ENCODE measurements at regions not wholly inside any gene's neighbourhood (a gene's known extent, or its start where the extent isn't known, plus 50 kb on each side); places are given as distances from the start of the nearest gene placed in this dataset.
"Not testable (repeated sequence)": the region's sequence is repeated elsewhere in the genome, so short reads cannot be mapped to it uniquely, and the experiment has no call there.

- Histone ChIP-seq H3K4me3 (ENCODE audit: low read length in 2 of 2) (no peak overlapping the region), H3K4me1 (ENCODE audit: control insufficient read depth in 2 of 2, insufficient read depth in 1 of 2, low read depth in 1 of 2, low read length in 2 of 2) (no peaks in the 10 kb centered on the region), H3K79me1 (ENCODE audit: low read depth, low read length) (no peaks in the 10 kb centered on the region), H3K9me3 (replicated peaks in 1 of 2; ENCODE audit: control insufficient read depth in 2 of 2, insufficient read depth in 1 of 2, low read depth in 1 of 2, low read length in 2 of 2) (no peaks in the 10 kb centered on the region), H3K18ac (ENCODE audit: low read length) (no peak overlapping the region), H2AFZ (ENCODE audit: low read length) (no peak overlapping the region), H3K4ac (ENCODE audit: low read length) (no peak overlapping the region), H3K23ac (ENCODE audit: low read depth, low read length, poor library complexity) (no peak overlapping the region), H3K9ac (ENCODE audit: low read depth, low read length, poor library complexity) (no peak overlapping the region), H4K8ac (ENCODE audit: low read depth, low read length) (no peak overlapping the region), H2BK120ac (ENCODE audit: low read depth, low read length) (no peak overlapping the region), H3K27ac (replicated peaks; ENCODE audit: low read length) (no peak overlapping the region), H2BK12ac (ENCODE audit: low read length) (no peak overlapping the region), H2BK5ac (ENCODE audit: low read length) (no peak overlapping the region), H3K36me3 (replicated peaks in 1 of 2; ENCODE audit: control insufficient read depth in 2 of 2, insufficient read depth in 2 of 2, low read length in 2 of 2) (no peaks in the 10 kb centered on the region), H4K91ac (ENCODE audit: low read depth, low read length, poor library complexity) (no peak overlapping the region), H2AK5ac (ENCODE audit: low read depth, low read length) (no peak overlapping the region), H3K14ac (ENCODE audit: low read length) (no peak overlapping the region), H3K27me3 (ENCODE audit: control insufficient read depth in 3 of 3, insufficient read depth in 3 of 3, low read depth in 1 of 3, low read length in 3 of 3) (no peaks in the 10 kb centered on the region), H2BK15ac (ENCODE audit: low read length) (no peak overlapping the region), H3K4me2 (ENCODE audit: insufficient read depth, low read length, poor library complexity, severe bottlenecking) (no peak overlapping the region)
- no CpG with 5 or more reads among the region's 5 CpGs for WGBS, 2 donors (ENCODE audit: extremely low coverage in 2 of 2, insufficient read length in 2 of 2, insufficient replicate concordance in 1 of 2)
- no peak for DNase-seq (ENCODE audit: low spot score)
Observed at GRCh38 chr10:44280226-44281014, 104.5 kb downstream of the CXCL12 start.

- Histone ChIP-seq H2BK15ac (ENCODE audit: low read length) (no peak overlapping the region), H4K91ac (ENCODE audit: low read depth, low read length, poor library complexity) (no peak overlapping the region), H3K9me3 (replicated peaks in 1 of 2; ENCODE audit: control insufficient read depth in 2 of 2, insufficient read depth in 1 of 2, low read depth in 1 of 2, low read length in 2 of 2) (no peaks in the 10 kb centered on the region), H3K23ac (ENCODE audit: low read depth, low read length, poor library complexity) (no peak overlapping the region), H3K9ac (ENCODE audit: low read depth, low read length, poor library complexity) (no peak overlapping the region), H3K18ac (ENCODE audit: low read length) (no peak overlapping the region), H3K36me3 (replicated peaks in 1 of 2; ENCODE audit: control insufficient read depth in 2 of 2, insufficient read depth in 2 of 2, low read length in 2 of 2) (no peaks in the 10 kb centered on the region), H4K8ac (ENCODE audit: low read depth, low read length) (no peak overlapping the region), H3K4me3 (ENCODE audit: low read length in 2 of 2) (no peak overlapping the region), H3K79me1 (ENCODE audit: low read depth, low read length) (no peaks in the 10 kb centered on the region), H2AFZ (ENCODE audit: low read length) (no peak overlapping the region), H3K4ac (ENCODE audit: low read length) (no peak overlapping the region), H2AK5ac (ENCODE audit: low read depth, low read length) (no peak overlapping the region), H3K4me1 (ENCODE audit: control insufficient read depth in 2 of 2, insufficient read depth in 1 of 2, low read depth in 1 of 2, low read length in 2 of 2) (no peaks in the 10 kb centered on the region), H2BK5ac (ENCODE audit: low read length) (no peak overlapping the region), H3K27me3 (ENCODE audit: control insufficient read depth in 3 of 3, insufficient read depth in 3 of 3, low read depth in 1 of 3, low read length in 3 of 3) (no peaks in the 10 kb centered on the region), H3K27ac (replicated peaks; ENCODE audit: low read length) (no peak overlapping the region), H2BK12ac (ENCODE audit: low read length) (no peak overlapping the region), H3K4me2 (ENCODE audit: insufficient read depth, low read length, poor library complexity, severe bottlenecking) (no peak overlapping the region), H3K14ac (ENCODE audit: low read length) (no peak overlapping the region), H2BK120ac (ENCODE audit: low read depth, low read length) (no peak overlapping the region)
- WGBS, 2 donors (ENCODE audit: extremely low coverage in 2 of 2, insufficient read length in 2 of 2, insufficient replicate concordance in 1 of 2): no CpG with 5 or more reads among the region's 7 CpGs
- DNase-seq (ENCODE audit: low spot score): no peak
Observed at GRCh38 chr10:44279426-44280126, 105.3 kb downstream of the CXCL12 start.

- Histone ChIP-seq H3K27ac (replicated peaks; ENCODE audit: low read length) (no peak overlapping the region), H3K27me3 (ENCODE audit: control insufficient read depth in 3 of 3, insufficient read depth in 3 of 3, low read depth in 1 of 3, low read length in 3 of 3) (no peaks in the 10 kb centered on the region), H2AFZ (ENCODE audit: low read length) (no peak overlapping the region), H3K23ac (ENCODE audit: low read depth, low read length, poor library complexity) (no peak overlapping the region), H3K4me2 (ENCODE audit: insufficient read depth, low read length, poor library complexity, severe bottlenecking) (no peak overlapping the region), H3K4ac (ENCODE audit: low read length) (no peak overlapping the region), H2AK5ac (ENCODE audit: low read depth, low read length) (no peak overlapping the region), H3K36me3 (replicated peaks in 1 of 2; ENCODE audit: control insufficient read depth in 2 of 2, insufficient read depth in 2 of 2, low read length in 2 of 2) (no peaks in the 10 kb centered on the region), H2BK5ac (ENCODE audit: low read length) (no peak overlapping the region), H3K18ac (ENCODE audit: low read length) (peak overlapping the region; percentile 3), H2BK12ac (ENCODE audit: low read length) (no peak overlapping the region), H4K8ac (ENCODE audit: low read depth, low read length) (no peak overlapping the region), H3K4me1 (ENCODE audit: control insufficient read depth in 2 of 2, insufficient read depth in 1 of 2, low read depth in 1 of 2, low read length in 2 of 2) (no peaks in the 10 kb centered on the region), H2BK120ac (ENCODE audit: low read depth, low read length) (no peak overlapping the region), H3K9ac (ENCODE audit: low read depth, low read length, poor library complexity) (no peak overlapping the region), H3K9me3 (replicated peaks in 1 of 2; ENCODE audit: control insufficient read depth in 2 of 2, insufficient read depth in 1 of 2, low read depth in 1 of 2, low read length in 2 of 2) (no peaks in the 10 kb centered on the region), H2BK15ac (ENCODE audit: low read length) (no peak overlapping the region), H3K79me1 (ENCODE audit: low read depth, low read length) (no peaks in the 10 kb centered on the region), H3K14ac (ENCODE audit: low read length) (no peak overlapping the region), H3K4me3 (ENCODE audit: low read length in 2 of 2) (no peak overlapping the region), H4K91ac (ENCODE audit: low read depth, low read length, poor library complexity) (no peak overlapping the region)
- WGBS, 2 donors (ENCODE audit: extremely low coverage in 2 of 2, insufficient read length in 2 of 2, insufficient replicate concordance in 1 of 2): no CpG with 5 or more reads among the region's 5 CpGs
- no peak for DNase-seq (ENCODE audit: low spot score)
Observed at GRCh38 chr10:44278837-44279324, 106.0 kb downstream of the CXCL12 start.

GRCh38 chr10:44268435-44268948 is 116.4 kb downstream of the CXCL12 start:
- H3K27ac ChIP-seq (replicated peaks; ENCODE audit: low read length); H3K36me3 ChIP-seq (replicated peaks in 1 of 2; ENCODE audit: control insufficient read depth in 2 of 2, insufficient read depth in 2 of 2, low read length in 2 of 2); H2BK120ac ChIP-seq (ENCODE audit: low read depth, low read length); H3K4me1 ChIP-seq (ENCODE audit: control insufficient read depth in 2 of 2, insufficient read depth in 1 of 2, low read depth in 1 of 2, low read length in 2 of 2); H3K9me3 ChIP-seq (replicated peaks in 1 of 2; ENCODE audit: control insufficient read depth in 2 of 2, insufficient read depth in 1 of 2, low read depth in 1 of 2, low read length in 2 of 2); H3K23ac ChIP-seq (ENCODE audit: low read depth, low read length, poor library complexity); H4K8ac ChIP-seq (ENCODE audit: low read depth, low read length); H4K91ac ChIP-seq (ENCODE audit: low read depth, low read length, poor library complexity); H3K18ac ChIP-seq (ENCODE audit: low read length); H3K27me3 ChIP-seq (ENCODE audit: control insufficient read depth in 3 of 3, insufficient read depth in 3 of 3, low read depth in 1 of 3, low read length in 3 of 3); H3K14ac ChIP-seq (ENCODE audit: low read length); H3K4me2 ChIP-seq (ENCODE audit: insufficient read depth, low read length, poor library complexity, severe bottlenecking); H3K79me1 ChIP-seq (ENCODE audit: low read depth, low read length); H2BK5ac ChIP-seq (ENCODE audit: low read length); H3K9ac ChIP-seq (ENCODE audit: low read depth, low read length, poor library complexity); H2AK5ac ChIP-seq (ENCODE audit: low read depth, low read length); H2BK12ac ChIP-seq (ENCODE audit: low read length); DNase-seq (ENCODE audit: low spot score); H3K4ac ChIP-seq (ENCODE audit: low read length); H2AFZ ChIP-seq (ENCODE audit: low read length); H3K4me3 ChIP-seq (ENCODE audit: low read length in 2 of 2); H2BK15ac ChIP-seq (ENCODE audit: low read length): not testable (repeated sequence)
- WGBS, 2 donors (ENCODE audit: extremely low coverage in 2 of 2, insufficient read length in 2 of 2, insufficient replicate concordance in 1 of 2): no CpG with 5 or more reads among the region's 16 CpGs
